A673 (cell line): ENCODE measurements at regions not wholly inside any gene's neighbourhood (a gene's known extent, or its start where the extent isn't known, plus 50 kb on each side); places are given as distances from the start of the nearest gene placed in this dataset.

Source experiments
- BruUV-seq: library from RNA; stranded (reverse); fragments of 400-500 nt; replicated peaks from 2 replicates; lab custom pipeline; 2021; lab: Mats Ljungman, UMichigan
- CTCF ChIA-PET: fragments of 300-600 bp; sonication (Branson Sonifier 250); formaldehyde crosslinking; loops from one replicate; lab custom pipeline; 2022; ENCODE audit warnings: antibody characterized with exemption; lab: Charles Lee
- POLR2A ChIA-PET: fragments of 300-600 bp; sonication (Branson Sonifier 250); formaldehyde crosslinking; loops from one replicate; lab custom pipeline; 2022; ENCODE audit warnings: antibody characterized with exemption; ENCODE audit not compliant: low non-redundant PET; lab: Charles Lee
- DNase-seq: peaks from one replicate; pipeline ENCODE4 v3.0.0-alpha.2; 2015; ENCODE audit warnings: low spot score
- H3K27ac ChIP-seq: fragments of 200-600 bp; sonication (generic); 2 replicates; pipeline ENCODE4 v1.5.1; 2016; ENCODE audit warnings: mixed run types, low read depth, mild to moderate bottlenecking, mixed read lengths, antibody characterized with exemption, low read length; ENCODE audit not compliant: poor library complexity, severe bottlenecking
- H3K27me3 ChIP-seq: fragments of 200-600 bp; sonication (generic); replicated peaks from 2 replicates; pipeline ENCODE4 v1.6.1; 2017; ENCODE audit warnings: mixed run types, low read depth, mild to moderate bottlenecking, mixed read lengths, antibody characterized with exemption, low read length; ENCODE audit not compliant: insufficient read depth, poor library complexity
- H3K36me3 ChIP-seq: fragments of 200-600 bp; sonication (generic); 2 replicates; pipeline ENCODE4 v1.6.1; 2016; ENCODE audit warnings: mixed run types, mild to moderate bottlenecking, mixed read lengths, antibody characterized with exemption, low read length; ENCODE audit not compliant: insufficient read depth, poor library complexity, severe bottlenecking
- H3K4me1 ChIP-seq: fragments of 200-600 bp; sonication (generic); 2 replicates; pipeline ENCODE4 v1.6.1; 2017; ENCODE audit warnings: mixed run types, mild to moderate bottlenecking, mixed read lengths, antibody characterized with exemption, low read length; ENCODE audit not compliant: insufficient read depth, poor library complexity, severe bottlenecking
- H3K4me3 ChIP-seq: fragments of 200-600 bp; sonication (generic); 2 replicates; pipeline ENCODE4 v1.5.1; 2016; ENCODE audit warnings: low read depth, mixed run types, mild to moderate bottlenecking, mixed read lengths, low read length; ENCODE audit not compliant: poor library complexity, severe bottlenecking
- H3K9me3 ChIP-seq: fragments of 200-600 bp; sonication (generic); 2 replicates; pipeline ENCODE4 v1.6.1; 2016; ENCODE audit warnings: mixed run types, low read depth, mild to moderate bottlenecking, mixed read lengths, antibody characterized with exemption, low read length; ENCODE audit not compliant: poor library complexity, severe bottlenecking
- CTCF ChIP-seq: fragments of 300-800, 200-600 bp; sonication (generic); conservative IDR thresholded peaks from 2 replicates; pipeline ENCODE4 v1.5.1; 2017; ENCODE audit warnings: low read depth, mild to moderate bottlenecking, antibody characterized with exemption, low read length, moderate library complexity, mixed read lengths
- EZH2 ChIP-seq: fragments of 200-600 bp; sonication (generic); IDR thresholded peaks from 2 replicates; pipeline ENCODE4 v1.6.1; 2017; ENCODE audit warnings: borderline replicate concordance, low read depth, mild to moderate bottlenecking, mixed read lengths, antibody characterized with exemption, low read length; ENCODE audit not compliant: poor library complexity, severe bottlenecking
- intact Hi-C: fragments of 100-400 bp; cut with micrococcal nuclease; formaldehyde crosslinking; loops from one replicate; pipeline ENCODE4 v1.10.0; 2022; ENCODE audit not compliant: unreplicated experiment

- H3K27me3 ChIP-seq, result no peaks in the 10 kb centered on the region
- no peak overlapping the region for H3K4me3 ChIP-seq
- ChIA-PET CTCF (no interaction called here), POLR2A (no interaction called here)
- H3K27ac ChIP-seq, result no peak overlapping the region
- no TSS peak for BruUV-seq
- DNase-seq, result no peak
- H3K9me3 ChIP-seq, result no peaks in the 10 kb centered on the region
- no peaks in the 10 kb centered on the region for H3K36me3 ChIP-seq
- no peaks in the 10 kb centered on the region for H3K4me1 ChIP-seq
- intact Hi-C loops, result no loop called here
- TF ChIP-seq EZH2, result no peak
- no peak for TF ChIP-seq CTCF
Observed at GRCh38 chr2:196480653-196481323, 158.7 kb upstream of the CCDC150 start.

GRCh38 chr2:196481324-196481697, 158.2 kb upstream of the CCDC150 start:
- no peak for TF ChIP-seq EZH2
- TF ChIP-seq CTCF, result no peak
- no peaks in the 10 kb centered on the region for H3K4me1 ChIP-seq
- DNase-seq, result no peak
- H3K4me3 ChIP-seq, result no peak overlapping the region
- no peaks in the 10 kb centered on the region for H3K27me3 ChIP-seq
- POLR2A ChIA-PET, result interaction anchor here (0.5 kb wide), 1 partner anchor 37 kb away, joined by 4 read pairs; no protein-coding TSS in a partner anchor
- CTCF ChIA-PET, result no interaction called here
- H3K27ac ChIP-seq, result no peak overlapping the region
- BruUV-seq, result no TSS peak
- intact Hi-C loops, result no loop called here
- H3K36me3 ChIP-seq, result no peaks in the 10 kb centered on the region
- H3K9me3 ChIP-seq, result no peaks in the 10 kb centered on the region

GRCh38 chr2:196482119-196483065, 157.1 kb upstream of the CCDC150 start:
- Histone ChIP-seq H3K4me3 (no peak overlapping the region), H3K9me3 (no peaks in the 10 kb centered on the region), H3K36me3 (no peaks in the 10 kb centered on the region), H3K27ac (no peak overlapping the region), H3K4me1 (no peaks in the 10 kb centered on the region), H3K27me3 (no peaks in the 10 kb centered on the region)
- CTCF ChIA-PET, result interaction anchor here (0.6 kb wide), 1 partner anchor 152 kb away, joined by 4 read pairs; no protein-coding TSS in a partner anchor
- DNase-seq, result no peak
- no peak for TF ChIP-seq CTCF
- TF ChIP-seq EZH2, result no peak
- intact Hi-C loops, result no loop called here
- POLR2A ChIA-PET, result no interaction called here
- no TSS peak for BruUV-seq
